HCT116 (cell line): ENCODE measurements at regions not wholly inside any gene's neighbourhood (a gene's known extent, or its start where the extent isn't known, plus 50 kb on each side); places are given as distances from the start of the nearest gene placed in this dataset.

ENCODE experiments used
- CTCF ChIP-seq, 3 experiments: fragments of 200-600 bp in 1 of 3; sonication (generic) in 1 of 3; IDR thresholded peaks in 2 of 3; conservative IDR thresholded peaks in 1 of 3; 2 replicates each; pipeline ENCODE4 v1.5.1; 2012 to 2017; ENCODE audit warnings: low read depth in 2 of 3, low read length in 2 of 3, antibody characterized with exemption in 1 of 3, borderline replicate concordance in 1 of 3, control low read depth in 1 of 3, mild to moderate bottlenecking in 1 of 3, mixed read lengths in 1 of 3, mixed run types in 1 of 3, moderate library complexity in 1 of 3; ENCODE audit not compliant: insufficient read depth in 1 of 3
- EGR1 ChIP-seq: IDR thresholded peaks from 2 replicates; pipeline ENCODE4 v1.6.1; 2012; ENCODE audit warnings: low read depth
- EZH2 ChIP-seq: fragments of 200-600 bp; sonication (generic); IDR thresholded peaks from 2 replicates; pipeline ENCODE4 v1.6.1; 2017; ENCODE audit warnings: antibody characterized with exemption, mixed run types
- FOSL1 ChIP-seq: IDR thresholded peaks from 2 replicates; pipeline ENCODE4 v1.6.1; 2012; ENCODE audit warnings: low read depth
- POLR2A ChIP-seq: IDR thresholded peaks from 2 replicates; pipeline ENCODE4 v1.7.0; 2011; ENCODE audit warnings: borderline replicate concordance; ENCODE audit not compliant: insufficient read depth, insufficient read length; ENCODE audit errors: extremely low read depth
- RAD21 ChIP-seq: IDR thresholded peaks from 2 replicates; pipeline ENCODE4 v1.6.1; 2012; ENCODE audit warnings: low read depth, mild to moderate bottlenecking
- REST ChIP-seq: IDR thresholded peaks from 2 replicates; pipeline ENCODE4 v1.6.1; 2012; ENCODE audit warnings: low read depth
- TCF7L2 ChIP-seq: IDR thresholded peaks from 2 replicates; pipeline ENCODE4 v1.7.0; 2011; ENCODE audit warnings: borderline replicate concordance, inconsistent platforms; ENCODE audit not compliant: insufficient read depth, insufficient read length; ENCODE audit errors: extremely low read depth
- YY1 ChIP-seq: IDR thresholded peaks from 2 replicates; pipeline ENCODE4 v1.6.1; 2011; ENCODE audit warnings: low read length, low read depth, moderate library complexity, mild to moderate bottlenecking; ENCODE audit not compliant: insufficient replicate concordance; ENCODE audit errors: extremely low read depth
- TF ChIP-seq, protein P1 (sequence below): IDR thresholded peaks from 2 replicates; pipeline ENCODE4 v1.6.1; 2012
- TF ChIP-seq, protein P2 (sequence below): IDR thresholded peaks from 2 replicates; pipeline ENCODE4 v1.6.1; 2012

GRCh38 chr4:14850455-14851097 is 151.7 kb upstream of the CPEB2 start:
- TF ChIP-seq, protein P1, sequence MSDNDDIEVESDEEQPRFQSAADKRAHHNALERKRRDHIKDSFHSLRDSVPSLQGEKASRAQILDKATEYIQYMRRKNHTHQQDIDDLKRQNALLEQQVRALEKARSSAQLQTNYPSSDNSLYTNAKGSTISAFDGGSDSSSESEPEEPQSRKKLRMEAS, result no peak
- TF ChIP-seq CTCF (IDR thresholded peaks at IDR 0.05 in 2 of 3, conservative IDR thresholded peaks at IDR 0.05 in 1 of 3; ENCODE audit: borderline replicate concordance in 1 of 3, insufficient read depth in 1 of 3, low read depth in 2 of 3, low read length in 2 of 3) (no peak), REST (no peak), EZH2 (no peak), TCF7L2 (no peak), POLR2A (no peak), EGR1 (no peak), YY1 (no peak), RAD21 (no peak), FOSL1 (no peak)
- TF ChIP-seq, protein P2, sequence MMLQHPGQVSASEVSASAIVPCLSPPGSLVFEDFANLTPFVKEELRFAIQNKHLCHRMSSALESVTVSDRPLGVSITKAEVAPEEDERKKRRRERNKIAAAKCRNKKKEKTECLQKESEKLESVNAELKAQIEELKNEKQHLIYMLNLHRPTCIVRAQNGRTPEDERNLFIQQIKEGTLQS, result no peak
